ENCODE measurements at regions not wholly inside any gene's neighbourhood (a gene's known extent, or its start where the extent isn't known, plus 50 kb on each side); places are given as distances from the start of the nearest gene placed in this dataset.

- intact Hi-C loops (cut with DNase I) = loop anchor here in 2 of 3 donors (5.0 to 10.0 kb wide), 4 partner anchors 47 to 284 kb away; partner anchors contain the start of gene CCND2 (in 1 of the 2)
- no peaks in the 10 kb centered on the region for H3K27me3 ChIP-seq
- H3K4me3 ChIP-seq = no peak overlapping the region
- DNase-seq = no peak
- no peaks in the 10 kb centered on the region for H3K4me1 ChIP-seq
- H3K9me3 ChIP-seq = no peaks in the 10 kb centered on the region
- WGBS, 2 donors = 79 to 84% methylated on average over 26 of the region's 26 CpGs
- ATAC-seq = no peak
- H3K36me3 ChIP-seq = no peaks in the 10 kb centered on the region
- no peak overlapping the region for H3K27ac ChIP-seq
- no peak for FAIRE-seq
- no peak for TF ChIP-seq CTCF (IDR thresholded peaks at IDR 0.05)
These were observed 117.5 kb upstream of the PARP11 start for GRCh38 chr12:3990501-3991280.

- Histone ChIP-seq H3K4me1 (no peaks in the 10 kb centered on the region), H3K27me3 (no peaks in the 10 kb centered on the region), H3K4me3 (no peak overlapping the region), H3K9me3 (no peaks in the 10 kb centered on the region), H3K36me3 (no peaks in the 10 kb centered on the region), H3K27ac (no peak overlapping the region)
- intact Hi-C loops (cut with DNase I) = no loop called here
- FAIRE-seq (no peak), DNase-seq (no peak), ATAC-seq (no peak)
- TF ChIP-seq CTCF (IDR thresholded peaks at IDR 0.05) = no peak
- 54 to 67% methylated on average over 2 of the region's 2 CpGs for WGBS, 2 donors
These were observed 116.0 kb upstream of the PARP11 start for GRCh38 chr12:3989218-3989550.

- H3K4me3 ChIP-seq = no peak overlapping the region
- WGBS, 2 donors = 73 to 77% methylated on average over 4 of the region's 4 CpGs
- H3K27me3 ChIP-seq = no peaks in the 10 kb centered on the region
- FAIRE-seq (no peak), ATAC-seq (peak in 1 of 4 donors; percentile 38), DNase-seq (no peak)
- no peak for TF ChIP-seq CTCF (IDR thresholded peaks at IDR 0.05)
- H3K4me1 ChIP-seq = no peaks in the 10 kb centered on the region
- no peak overlapping the region for H3K27ac ChIP-seq
- no peaks in the 10 kb centered on the region for H3K36me3 ChIP-seq
- H3K9me3 ChIP-seq = no peaks in the 10 kb centered on the region
- intact Hi-C loops (cut with DNase I) = no loop called here
These were observed 115.5 kb upstream of the PARP11 start for GRCh38 chr12:3988519-3989217.

GRCh38 chr12:3987571-3987970, 114.4 kb upstream of the PARP11 start:
- FAIRE-seq (no peak), DNase-seq (no peak), ATAC-seq (no peak)
- no peak for TF ChIP-seq CTCF (IDR thresholded peaks at IDR 0.05)
- H3K27me3 ChIP-seq = no peaks in the 10 kb centered on the region
- no peaks in the 10 kb centered on the region for H3K36me3 ChIP-seq
- no peaks in the 10 kb centered on the region for H3K4me1 ChIP-seq
- no peaks in the 10 kb centered on the region for H3K9me3 ChIP-seq
- no peak overlapping the region for H3K27ac ChIP-seq
- whole genome bisulfite sequencing, 2 donors = 86 to 88% methylated on average over 4 of the region's 4 CpGs
- intact Hi-C loops (cut with DNase I) = no loop called here
- no peak overlapping the region for H3K4me3 ChIP-seq

Data from pancreas (tissue), 10 donors.